SHP77 (cell line): ENCODE measurements at regions not wholly inside any gene's neighbourhood (a gene's known extent, or its start where the extent isn't known, plus 50 kb on each side); places are given as distances from the start of the nearest gene placed in this dataset.

Source experiments
- DNase-seq, 2 experiments: peaks; one replicate each; lab custom pipeline; 2025; lab: John Stamatoyannopoulos, UW

GRCh38 chr13:99911965-99912566 is 59.5 kb downstream of the ZIC5 start:
- DNase-seq = no peak

DNA sequence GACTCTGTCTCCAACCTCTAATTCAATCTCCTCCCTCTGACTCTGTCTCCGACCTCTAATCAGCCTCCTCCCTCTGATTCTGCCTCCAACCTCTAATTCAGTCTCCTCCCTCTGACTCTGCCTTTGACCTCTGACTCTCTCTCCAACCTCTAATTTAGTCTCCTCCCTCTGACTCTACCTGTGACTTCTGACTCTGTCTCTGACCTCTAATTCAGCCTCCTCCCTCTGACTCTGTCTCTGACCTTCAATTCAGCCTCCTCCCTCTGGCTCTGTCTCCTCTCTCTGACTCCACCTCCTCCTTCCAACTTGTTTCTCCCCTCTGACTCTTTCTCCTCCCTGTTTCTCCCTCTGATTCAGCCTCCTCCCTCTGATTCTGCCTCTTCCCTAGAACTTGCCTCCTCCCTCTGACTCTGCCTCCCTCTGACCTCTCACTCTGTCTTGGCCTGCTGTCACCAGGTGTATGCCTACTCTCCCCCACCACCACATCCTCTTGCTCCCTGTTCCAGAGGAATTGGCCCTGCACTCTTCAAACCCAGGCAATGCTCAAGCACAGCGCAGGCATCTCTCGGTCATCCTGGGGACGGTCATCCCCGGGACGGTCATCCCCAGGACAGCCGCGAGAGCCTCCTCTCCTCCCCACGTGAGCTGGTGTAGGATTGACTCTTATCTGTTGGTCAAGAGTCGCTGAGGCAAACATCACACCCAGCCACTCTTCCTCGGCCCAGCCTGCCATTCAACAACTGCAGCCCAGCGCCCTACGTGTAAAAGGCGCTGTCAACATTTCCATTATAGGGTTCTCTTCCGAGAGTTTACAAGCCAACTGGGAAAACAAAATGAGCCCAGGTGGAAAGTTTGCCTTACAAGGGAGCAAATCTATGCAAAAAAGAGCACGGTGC is 60.2 kb downstream of the ZIC5 start:
- no peak for DNase-seq

GRCh38 chr13:99909836-99910619 is 61.5 kb downstream of the ZIC5 start:
- no peak for DNase-seq

DNA sequence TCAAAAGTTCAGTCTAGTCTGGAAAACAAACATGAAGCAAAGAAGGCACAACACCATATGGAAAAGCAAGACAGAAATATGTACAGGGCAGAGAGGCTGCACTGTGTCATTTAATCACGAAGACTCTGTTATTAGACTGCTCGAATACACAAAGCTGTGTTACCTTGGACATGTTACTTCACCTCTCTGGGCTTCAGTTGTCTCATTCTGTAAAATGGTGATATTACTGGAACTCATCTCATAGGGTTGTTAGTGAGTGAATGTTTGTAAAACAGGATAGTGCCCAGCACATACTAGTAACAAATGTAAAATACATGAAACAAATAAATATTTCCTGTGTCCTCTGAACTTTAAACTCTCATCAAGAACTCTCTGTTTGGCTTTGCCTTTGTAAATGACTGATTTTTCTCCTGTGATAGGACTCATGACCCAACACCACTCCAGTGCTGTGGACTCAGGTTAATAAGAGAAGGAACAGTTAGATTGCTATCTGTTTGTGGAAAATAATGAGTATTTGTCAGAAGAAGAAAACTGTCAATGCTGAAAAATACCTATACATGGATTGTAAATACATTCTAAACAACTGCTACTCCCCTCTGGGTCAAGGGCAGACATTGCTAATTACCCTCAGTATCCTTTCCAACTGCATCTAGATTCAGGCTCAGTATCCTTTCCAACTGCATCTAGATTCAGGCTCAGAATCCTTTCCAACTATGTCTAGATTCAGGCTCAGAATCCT is 62.3 kb downstream of the ZIC5 start:
- DNase-seq = no peak

DNA sequence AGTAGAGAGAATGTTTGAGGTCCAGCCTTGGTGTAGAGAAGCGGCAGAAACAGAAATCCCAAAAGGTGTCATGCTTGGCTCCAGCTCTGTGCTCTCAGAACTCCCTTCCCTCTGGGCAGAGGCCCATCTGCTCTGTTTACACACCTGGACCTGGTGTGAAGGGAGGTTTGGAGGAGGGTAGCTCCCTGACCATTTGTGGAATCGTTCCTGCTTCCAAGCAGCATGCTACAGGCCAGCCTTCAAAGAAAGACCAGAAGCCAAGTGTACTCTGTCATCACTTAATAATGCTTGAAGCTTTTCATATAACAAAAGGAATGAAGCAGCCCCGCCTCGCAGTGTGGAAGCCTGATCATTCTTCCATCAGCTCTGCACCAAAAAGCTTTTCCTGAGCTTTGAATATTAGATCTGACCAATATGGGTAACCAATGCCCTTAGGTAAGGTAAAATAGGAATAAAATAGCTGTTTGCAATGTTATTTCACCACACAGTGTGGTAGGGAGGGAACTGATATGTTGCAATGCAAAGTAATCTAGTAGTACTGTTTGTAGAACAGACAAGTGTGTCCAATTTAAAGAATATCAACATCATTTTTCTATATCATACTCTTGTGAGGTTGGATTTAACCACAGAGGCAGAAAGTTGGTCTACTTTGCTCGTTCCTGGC is 63.3 kb downstream of the ZIC5 start:
- peak; percentile 95 to 97 for DNase-seq

- DNase-seq = no peak
These were observed 63.9 kb downstream of the ZIC5 start for GRCh38 chr13:99907627-99908026.

- DNase-seq = no peak
These were observed 64.5 kb downstream of the ZIC5 start for GRCh38 chr13:99907038-99907437.

GRCh38 chr13:99905814-99906213 is 65.8 kb downstream of the ZIC5 start:
- no peak for DNase-seq

GRCh38 chr13:99905224-99905623 is 66.3 kb downstream of the ZIC5 start:
- no peak for DNase-seq

DNA sequence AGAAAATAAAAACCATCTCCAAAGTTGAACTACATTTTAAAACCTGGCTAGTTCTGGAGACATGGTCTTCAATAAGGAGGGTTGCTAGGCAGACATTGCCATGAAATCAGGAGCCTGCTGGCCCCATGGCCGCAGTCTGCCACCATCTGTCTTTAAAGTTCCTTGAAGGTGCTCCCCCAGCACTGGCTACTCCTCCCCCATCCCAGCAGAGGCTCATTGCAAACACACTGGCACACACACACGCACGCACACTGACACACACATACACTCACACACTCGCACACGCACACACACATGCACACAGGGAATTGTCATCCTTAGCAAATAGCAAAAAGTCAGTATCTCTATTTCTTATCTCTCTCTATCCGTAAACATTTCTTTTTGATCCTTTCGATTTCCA is 68.4 kb downstream of the ZIC5 start:
- DNase-seq = no peak

- no peak for DNase-seq
These were observed 68.9 kb downstream of the ZIC5 start for GRCh38 chr13:99902657-99903056.

DNA sequence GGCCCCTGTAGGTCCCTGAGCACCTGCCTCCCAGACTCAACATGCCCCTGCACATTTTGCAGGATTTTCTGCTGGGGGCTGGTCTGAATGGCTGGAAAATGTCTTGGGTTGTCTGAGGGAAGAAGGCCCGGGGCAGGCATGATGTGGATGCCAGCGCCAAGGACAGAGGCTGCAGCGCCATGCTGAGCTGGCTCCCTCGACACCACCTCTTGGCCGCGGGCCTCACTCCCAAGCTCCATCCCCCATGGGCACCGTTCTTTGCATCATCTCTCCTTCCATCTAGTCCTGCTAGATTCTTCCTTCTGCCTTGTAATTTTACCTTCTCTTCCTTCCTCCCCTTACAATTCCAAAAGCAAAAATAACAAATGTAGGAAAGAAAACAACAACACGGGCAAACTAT is 70.6 kb downstream of the ZIC5 start:
- DNase-seq = no peak

- no peak for DNase-seq
These were observed 73.1 kb downstream of the ZIC5 start for GRCh38 chr13:99898421-99898820.

- DNase-seq = no peak
These were observed 74.5 kb downstream of the ZIC5 start for GRCh38 chr13:99897076-99897440.

GRCh38 chr13:99896369-99897075 is 75.0 kb downstream of the ZIC5 start:
- DNase-seq = no peak

- DNase-seq = no peak
These were observed 75.9 kb downstream of the ZIC5 start for GRCh38 chr13:99895444-99896368.

GRCh38 chr13:99894840-99895443 is 76.6 kb downstream of the ZIC5 start:
- no peak for DNase-seq

- no peak for DNase-seq
These were observed 77.3 kb downstream of the ZIC5 start for GRCh38 chr13:99894105-99894839.

DNA sequence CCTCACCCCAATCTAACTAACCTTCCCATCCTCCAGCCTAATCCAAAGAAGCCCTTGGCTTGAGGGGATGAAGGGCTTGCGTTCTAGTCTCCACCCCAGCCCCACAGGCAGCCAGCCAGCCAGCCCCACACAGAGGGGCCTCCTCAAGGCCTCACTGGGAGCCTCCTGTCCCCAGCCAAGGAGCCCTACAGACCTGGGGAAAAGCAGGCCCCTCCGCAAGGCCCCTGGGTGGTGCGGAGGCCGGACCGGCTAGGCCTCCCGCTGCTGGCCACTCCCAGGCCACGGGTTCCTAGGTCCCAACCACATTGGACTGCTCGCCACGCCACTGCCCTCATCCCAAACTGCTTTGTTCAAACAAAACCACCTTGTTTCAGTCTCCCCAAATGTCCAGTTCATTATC is 78.0 kb downstream of the ZIC5 start:
- DNase-seq = no peak
